ENCODE measurements at regions not wholly inside any gene's neighbourhood (a gene's known extent, or its start where the extent isn't known, plus 50 kb on each side); places are given as distances from the start of the nearest gene placed in this dataset.

DNA sequence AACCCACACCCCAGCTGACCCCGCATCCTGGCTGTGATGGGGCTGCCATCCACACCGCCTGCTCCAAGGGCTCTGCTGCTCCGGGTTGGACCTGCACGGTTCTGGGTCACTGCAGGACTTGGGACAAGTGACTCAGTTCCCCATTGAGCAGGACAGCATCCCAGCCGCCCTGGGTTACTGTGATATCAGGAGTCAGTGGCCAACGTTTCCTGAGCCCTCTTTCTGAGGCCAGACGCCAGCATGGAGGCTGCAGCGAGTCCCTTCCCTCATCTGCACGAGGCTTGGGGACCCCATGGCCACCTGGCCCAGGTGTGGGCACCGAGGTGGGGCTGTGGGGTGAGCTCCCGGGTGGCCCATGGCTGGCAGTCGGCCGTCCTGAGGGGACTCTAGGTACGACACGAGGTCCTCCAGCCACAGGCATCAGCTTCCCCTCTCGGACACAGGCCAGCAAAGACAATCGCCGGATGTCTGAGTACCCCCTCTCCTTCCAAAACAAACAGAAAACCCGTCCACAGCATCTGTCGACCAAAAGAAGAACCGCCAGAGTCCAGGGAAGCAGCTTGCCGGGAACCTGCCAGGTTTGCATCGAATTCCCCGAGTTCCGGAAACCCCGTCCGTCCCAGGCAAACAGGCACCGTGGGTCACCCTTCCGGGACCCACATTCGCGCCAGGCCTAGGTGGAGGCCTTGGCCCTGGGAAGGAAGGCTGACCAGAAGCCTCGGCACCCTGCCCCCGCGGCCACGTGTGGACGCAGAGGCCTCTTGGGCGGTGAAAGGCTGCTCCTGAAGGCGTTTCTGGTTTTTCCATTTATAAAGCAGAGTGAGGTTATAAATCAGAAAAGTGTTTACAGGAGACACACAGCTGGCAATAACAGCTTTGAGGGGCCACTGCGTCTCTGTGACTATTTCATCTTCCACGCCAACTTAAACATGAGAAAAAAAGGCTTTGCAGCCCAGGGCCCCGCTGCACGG lies 136.0 kb downstream of the FAM53A start:
- Mint-ChIP-seq H3K27ac (ENCODE audit: unreplicated experiment) (no peak overlapping the region), H3K9me3 (ENCODE audit: unreplicated experiment) (no peaks in the 10 kb centered on the region), H3K4me1 (ENCODE audit: low read depth, unreplicated experiment) (no peaks in the 10 kb centered on the region), H3K36me3 (ENCODE audit: low read depth, unreplicated experiment) (no peaks in the 10 kb centered on the region), H3K27me3 (ENCODE audit: low read depth, unreplicated experiment) (peaks cover 30% of the 10 kb centered on the region), H3K4me3 (ENCODE audit: unreplicated experiment) (no peak overlapping the region)
- DNase-seq (ENCODE audit: low read depth) (no peak), FAIRE-seq (no peak)
- Histone ChIP-seq H3K79me2 (ENCODE audit: insufficient read depth, low read length) (no peaks in the 10 kb centered on the region), H3K4me2 (ENCODE audit: low read length) (no peak overlapping the region), H3K9ac (ENCODE audit: low read length) (no peak overlapping the region), H3K27me3 (ENCODE audit: insufficient read depth, low read length) (no peaks in the 10 kb centered on the region), H3K9me3 (ENCODE audit: insufficient read depth, low read depth, low read length) (no peaks in the 10 kb centered on the region), H3K27ac (ENCODE audit: low read depth, low read length) (no peak overlapping the region), H3K4me3 (ENCODE audit: insufficient read depth, low read depth, low read length) (no peak overlapping the region), H3K4me1 (ENCODE audit: insufficient read depth, low read length) (no peaks in the 10 kb centered on the region), H4K20me1 (ENCODE audit: insufficient read depth, low read length) (no peaks in the 10 kb centered on the region), H3K36me3 (ENCODE audit: insufficient read depth, low read length) (no peaks in the 10 kb centered on the region), H2AFZ (ENCODE audit: low read depth, low read length) (no peak overlapping the region)
- TF ChIP-seq, protein P1, sequence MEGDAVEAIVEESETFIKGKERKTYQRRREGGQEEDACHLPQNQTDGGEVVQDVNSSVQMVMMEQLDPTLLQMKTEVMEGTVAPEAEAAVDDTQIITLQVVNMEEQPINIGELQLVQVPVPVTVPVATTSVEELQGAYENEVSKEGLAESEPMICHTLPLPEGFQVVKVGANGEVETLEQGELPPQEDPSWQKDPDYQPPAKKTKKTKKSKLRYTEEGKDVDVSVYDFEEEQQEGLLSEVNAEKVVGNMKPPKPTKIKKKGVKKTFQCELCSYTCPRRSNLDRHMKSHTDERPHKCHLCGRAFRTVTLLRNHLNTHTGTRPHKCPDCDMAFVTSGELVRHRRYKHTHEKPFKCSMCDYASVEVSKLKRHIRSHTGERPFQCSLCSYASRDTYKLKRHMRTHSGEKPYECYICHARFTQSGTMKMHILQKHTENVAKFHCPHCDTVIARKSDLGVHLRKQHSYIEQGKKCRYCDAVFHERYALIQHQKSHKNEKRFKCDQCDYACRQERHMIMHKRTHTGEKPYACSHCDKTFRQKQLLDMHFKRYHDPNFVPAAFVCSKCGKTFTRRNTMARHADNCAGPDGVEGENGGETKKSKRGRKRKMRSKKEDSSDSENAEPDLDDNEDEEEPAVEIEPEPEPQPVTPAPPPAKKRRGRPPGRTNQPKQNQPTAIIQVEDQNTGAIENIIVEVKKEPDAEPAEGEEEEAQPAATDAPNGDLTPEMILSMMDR (IDR thresholded peaks at IDR 0.05; ENCODE audit: insufficient read depth, low read depth, low read length) = no peak
- TF ChIP-seq EZH2 (IDR thresholded peaks at IDR 0.05; ENCODE audit: insufficient read depth, low read length) = no peak

DNA sequence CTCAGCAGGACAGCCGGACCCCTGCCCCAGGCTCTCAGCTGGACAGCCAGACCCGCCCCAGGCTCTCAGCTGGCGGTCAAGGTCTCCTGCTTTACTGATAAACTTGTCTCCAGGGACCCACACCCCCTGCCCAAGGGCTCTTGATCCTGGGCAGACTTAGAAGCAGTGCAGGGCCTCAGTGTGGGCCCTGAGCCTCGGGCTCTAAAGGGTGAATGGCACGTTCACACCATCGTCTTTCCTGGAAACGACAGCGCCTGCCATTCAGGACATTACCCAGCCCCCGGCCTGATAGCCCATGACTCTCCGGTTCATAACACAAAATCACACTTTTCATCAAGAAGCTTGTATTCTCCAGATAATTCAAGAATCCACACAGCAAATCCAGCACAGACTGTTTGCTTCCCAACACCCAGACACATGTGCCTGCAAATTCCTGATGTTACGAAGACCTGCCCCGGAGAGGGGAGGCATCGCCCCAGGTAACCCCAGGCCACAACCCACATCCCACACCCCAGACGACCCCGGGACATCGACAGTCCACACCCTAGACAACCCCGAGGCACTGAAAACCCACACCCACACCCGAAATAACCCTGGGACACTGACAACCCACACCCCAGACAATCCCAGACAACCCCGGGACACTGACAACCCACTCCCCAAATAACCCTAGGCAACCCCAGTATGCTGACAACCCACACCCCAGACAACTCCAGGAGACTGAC lies 136.8 kb downstream of the FAM53A start:
- no peaks in the 10 kb centered on the region for H3K4me1 ChIP-seq (ENCODE audit: insufficient read depth, low read length)
- no peaks in the 10 kb centered on the region for H4K20me1 ChIP-seq (ENCODE audit: insufficient read depth, low read length)
- H3K27ac ChIP-seq (ENCODE audit: low read depth, low read length) = no peak overlapping the region
- H3K27me3 ChIP-seq (ENCODE audit: insufficient read depth, low read length) = no peaks in the 10 kb centered on the region
- H3K9ac ChIP-seq (ENCODE audit: low read length) = no peak overlapping the region
- H3K36me3 ChIP-seq (ENCODE audit: insufficient read depth, low read length) = no peaks in the 10 kb centered on the region
- TF ChIP-seq, protein P1 (IDR thresholded peaks at IDR 0.05; ENCODE audit: insufficient read depth, low read depth, low read length) = no peak
- no peak for TF ChIP-seq EZH2 (IDR thresholded peaks at IDR 0.05; ENCODE audit: insufficient read depth, low read length)
- H3K4me3 ChIP-seq (ENCODE audit: insufficient read depth, low read depth, low read length) = no peak overlapping the region
- H3K27me3 Mint-ChIP-seq (ENCODE audit: low read depth, unreplicated experiment) = peaks cover 30% of the 10 kb centered on the region
- H3K9me3 Mint-ChIP-seq (ENCODE audit: unreplicated experiment) = no peaks in the 10 kb centered on the region
- H3K27ac Mint-ChIP-seq (ENCODE audit: unreplicated experiment) = no peak overlapping the region
- FAIRE-seq (no peak), DNase-seq (ENCODE audit: low read depth) (no peak)
- H3K4me2 ChIP-seq (ENCODE audit: low read length) = no peak overlapping the region
- no peak overlapping the region for H3K4me3 Mint-ChIP-seq (ENCODE audit: unreplicated experiment)
- H3K36me3 Mint-ChIP-seq (ENCODE audit: low read depth, unreplicated experiment) = no peaks in the 10 kb centered on the region
- H3K9me3 ChIP-seq (ENCODE audit: insufficient read depth, low read depth, low read length) = no peaks in the 10 kb centered on the region
- H2AFZ ChIP-seq (ENCODE audit: low read depth, low read length) = no peak overlapping the region
- no peaks in the 10 kb centered on the region for H3K79me2 ChIP-seq (ENCODE audit: insufficient read depth, low read length)
- no peaks in the 10 kb centered on the region for H3K4me1 Mint-ChIP-seq (ENCODE audit: low read depth, unreplicated experiment)

Data from astrocyte (in vitro differentiated cells and primary cell).